Cardiac muscle cell (in vitro differentiated cells and primary cell): ENCODE measurements at regions not wholly inside any gene's neighbourhood (a gene's known extent, or its start where the extent isn't known, plus 50 kb on each side); places are given as distances from the start of the nearest gene placed in this dataset.

Experiments used
- DNase-seq, 2 donors: peaks; one replicate each; pipeline versions ENCODE4 v3.0.0 to v3.0.0-alpha.2; 2010 to 2017; ENCODE audit warnings: low read depth in 1 of 2, low spot score in 1 of 2
- H3K27ac ChIP-seq: fragments of 200-600 bp; sonication (generic); 2 replicates; pipeline ENCODE4 v1.5.1; 2016
- H3K27me3 ChIP-seq: fragments of 200-600 bp; sonication (generic); 2 replicates; pipeline ENCODE4 v1.6.0; 2016; ENCODE audit warnings: control low read depth
- H3K36me3 ChIP-seq: fragments of 200-600 bp; sonication (generic); 2 replicates; pipeline ENCODE4 v1.5.1; 2016; ENCODE audit warnings: control low read depth
- H3K4me1 ChIP-seq: fragments of 200-600 bp; sonication (generic); 2 replicates; pipeline ENCODE4 v1.8.1; 2017; ENCODE audit warnings: low read depth, mild to moderate bottlenecking, mixed run types
- H3K4me3 ChIP-seq: fragments of 200-600 bp; sonication (generic); 2 replicates; pipeline ENCODE4 v1.5.1; 2016; ENCODE audit warnings: mild to moderate bottlenecking
- H3K9me3 ChIP-seq: fragments of 200-600 bp; sonication (generic); 2 replicates; pipeline ENCODE4 v1.5.1; 2017; ENCODE audit warnings: low read depth, mild to moderate bottlenecking, control low read depth
- CTCF ChIP-seq: IDR thresholded peaks from 2 replicates; pipeline ENCODE4 v1.5.1; 2012; ENCODE audit warnings: low read depth, mild to moderate bottlenecking, low read length

GRCh38 chr13:83248751-83249150 is 633.5 kb downstream of the SLITRK1 start:
- no peaks in the 10 kb centered on the region for H3K27me3 ChIP-seq
- no peaks in the 10 kb centered on the region for H3K4me1 ChIP-seq
- no peak for TF ChIP-seq CTCF
- no peak overlapping the region for H3K4me3 ChIP-seq
- no peak overlapping the region for H3K27ac ChIP-seq
- no peaks in the 10 kb centered on the region for H3K9me3 ChIP-seq
- peak in 1 of 2 donors; percentile 33 for DNase-seq
- H3K36me3 ChIP-seq, result no peaks in the 10 kb centered on the region

- Histone ChIP-seq H3K4me3 (no peak overlapping the region), H3K36me3 (no peaks in the 10 kb centered on the region), H3K9me3 (no peaks in the 10 kb centered on the region), H3K27me3 (no peaks in the 10 kb centered on the region), H3K4me1 (no peaks in the 10 kb centered on the region), H3K27ac (no peak overlapping the region)
- DNase-seq, result no peak
- no peak for TF ChIP-seq CTCF
These were observed 649.6 kb downstream of the SLITRK1 start for GRCh38 chr13:83232626-83233025.

- no peak for TF ChIP-seq CTCF
- Histone ChIP-seq H3K4me3 (no peak overlapping the region), H3K9me3 (no peaks in the 10 kb centered on the region), H3K27me3 (no peaks in the 10 kb centered on the region), H3K27ac (no peak overlapping the region), H3K36me3 (no peaks in the 10 kb centered on the region), H3K4me1 (no peaks in the 10 kb centered on the region)
- DNase-seq, result peak; percentile 12 to 20
These were observed 652.5 kb downstream of the SLITRK1 start for GRCh38 chr13:83229574-83230305.

GRCh38 chr13:83223546-83223945 is 658.7 kb downstream of the SLITRK1 start:
- no peaks in the 10 kb centered on the region for H3K4me1 ChIP-seq

GRCh38 chr13:83221813-83222241 is 660.4 kb downstream of the SLITRK1 start:
- H3K4me1 ChIP-seq, result no peaks in the 10 kb centered on the region
- no peaks in the 10 kb centered on the region for H3K27me3 ChIP-seq
- H3K9me3 ChIP-seq, result no peaks in the 10 kb centered on the region
- H3K27ac ChIP-seq, result no peak overlapping the region
- H3K36me3 ChIP-seq, result no peaks in the 10 kb centered on the region
- peak in 1 of 2 donors; percentile 83 for DNase-seq
- no peak overlapping the region for H3K4me3 ChIP-seq
- TF ChIP-seq CTCF, result no peak

More at GRCh38 chr13:83223546-83223945, 658.7 kb downstream of the SLITRK1 start:
- Histone ChIP-seq H3K27me3 (no peaks in the 10 kb centered on the region), H3K9me3 (no peaks in the 10 kb centered on the region), H3K36me3 (no peaks in the 10 kb centered on the region), H3K4me3 (no peak overlapping the region), H3K27ac (no peak overlapping the region)
- TF ChIP-seq CTCF, result no peak
- peak in 1 of 2 donors; percentile 58 for DNase-seq
